Activated B cell treated with CpG ODN at 0.5 μM for 24 hours (primary cell): ENCODE measurements at regions not wholly inside any gene's neighbourhood (a gene's known extent, or its start where the extent isn't known, plus 50 kb on each side); places are given as distances from the start of the nearest gene placed in this dataset.

Experiments
- ATAC-seq: fragments of 200-7000 bp; cut with Tn5 transposase; one replicate; pipeline ENCODE4 v1.10.0; 2021; ENCODE audit warnings: low read depth, mild to moderate bottlenecking, moderate library complexity
- CTCF ChIA-PET: fragments of 350-600 bp; sonication (Branson Sonifier 250); formaldehyde crosslinking; loops from one replicate; lab custom pipeline; 2021; ENCODE audit warnings: antibody characterized with exemption; lab: Charles Lee
- POLR2A ChIA-PET: fragments of 350-600 bp; sonication (Branson Sonifier 250); formaldehyde crosslinking; loops from one replicate; lab custom pipeline; 2021; ENCODE audit warnings: antibody characterized with exemption; lab: Charles Lee
- DNase-seq: peaks from one replicate; pipeline ENCODE4 v3.0.0; 2022
- H3K27ac Mint-ChIP-seq: one replicate; pipeline ENCODE4 v1.8.0; 2020; ENCODE audit warnings: mixed read lengths
- H3K27me3 Mint-ChIP-seq: one replicate; pipeline ENCODE4 v1.8.0; 2021; ENCODE audit warnings: mixed read lengths
- H3K36me3 Mint-ChIP-seq: one replicate; pipeline ENCODE4 v1.8.0; 2021; ENCODE audit warnings: low read depth, mixed read lengths
- H3K4me1 Mint-ChIP-seq: one replicate; pipeline ENCODE4 v1.8.0; 2021; ENCODE audit warnings: mixed read lengths
- H3K4me3 Mint-ChIP-seq: one replicate; pipeline ENCODE4 v1.8.0; 2020; ENCODE audit warnings: mild to moderate bottlenecking, mixed read lengths
- H3K9me3 Mint-ChIP-seq: one replicate; pipeline ENCODE4 v1.8.0; 2020; ENCODE audit warnings: mixed read lengths
- intact Hi-C: fragments of 100-400 bp; cut with micrococcal nuclease; formaldehyde crosslinking; loops from one replicate; pipeline ENCODE4 v1.15.1; 2024
- TF ChIP-seq, protein P1 (sequence below): fragments of 200-600 bp; IDR thresholded peaks from one replicate; pipeline ENCODE4 v1.8.0; 2022; ENCODE audit warnings: antibody characterized with exemption, mild to moderate bottlenecking

DNA sequence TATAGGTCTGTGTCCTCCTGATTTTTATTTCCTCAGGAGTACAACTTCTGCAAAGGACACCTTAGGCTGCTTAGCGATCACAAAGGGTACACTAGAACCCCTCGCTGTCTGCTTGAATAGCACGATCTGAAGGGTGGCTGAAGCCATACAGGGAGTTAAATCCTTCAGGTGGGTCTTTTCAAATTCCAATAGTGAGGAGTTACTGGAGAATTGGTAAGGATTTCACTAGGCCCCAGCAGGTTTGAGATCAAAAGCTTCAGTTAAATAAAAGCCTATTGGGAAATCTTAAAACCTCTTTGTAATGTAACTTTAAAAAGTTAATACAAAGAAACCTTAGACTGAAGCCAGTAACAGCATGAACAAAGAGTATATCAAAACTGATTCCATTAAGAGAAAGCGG is 613.1 kb downstream of the ZEB2 start:
- DNase-seq (no peak), ATAC-seq (no peak)
- Mint-ChIP-seq H3K27ac (no peak overlapping the region), H3K4me1 (no peaks in the 10 kb centered on the region), H3K4me3 (no peak overlapping the region), H3K27me3 (no peaks in the 10 kb centered on the region), H3K36me3 (no peaks in the 10 kb centered on the region), H3K9me3 (no peaks in the 10 kb centered on the region)
- ChIA-PET CTCF (no interaction called here), POLR2A (no interaction called here)
- intact Hi-C loops: no loop called here
- TF ChIP-seq, protein P1, sequence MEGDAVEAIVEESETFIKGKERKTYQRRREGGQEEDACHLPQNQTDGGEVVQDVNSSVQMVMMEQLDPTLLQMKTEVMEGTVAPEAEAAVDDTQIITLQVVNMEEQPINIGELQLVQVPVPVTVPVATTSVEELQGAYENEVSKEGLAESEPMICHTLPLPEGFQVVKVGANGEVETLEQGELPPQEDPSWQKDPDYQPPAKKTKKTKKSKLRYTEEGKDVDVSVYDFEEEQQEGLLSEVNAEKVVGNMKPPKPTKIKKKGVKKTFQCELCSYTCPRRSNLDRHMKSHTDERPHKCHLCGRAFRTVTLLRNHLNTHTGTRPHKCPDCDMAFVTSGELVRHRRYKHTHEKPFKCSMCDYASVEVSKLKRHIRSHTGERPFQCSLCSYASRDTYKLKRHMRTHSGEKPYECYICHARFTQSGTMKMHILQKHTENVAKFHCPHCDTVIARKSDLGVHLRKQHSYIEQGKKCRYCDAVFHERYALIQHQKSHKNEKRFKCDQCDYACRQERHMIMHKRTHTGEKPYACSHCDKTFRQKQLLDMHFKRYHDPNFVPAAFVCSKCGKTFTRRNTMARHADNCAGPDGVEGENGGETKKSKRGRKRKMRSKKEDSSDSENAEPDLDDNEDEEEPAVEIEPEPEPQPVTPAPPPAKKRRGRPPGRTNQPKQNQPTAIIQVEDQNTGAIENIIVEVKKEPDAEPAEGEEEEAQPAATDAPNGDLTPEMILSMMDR: no peak

DNA sequence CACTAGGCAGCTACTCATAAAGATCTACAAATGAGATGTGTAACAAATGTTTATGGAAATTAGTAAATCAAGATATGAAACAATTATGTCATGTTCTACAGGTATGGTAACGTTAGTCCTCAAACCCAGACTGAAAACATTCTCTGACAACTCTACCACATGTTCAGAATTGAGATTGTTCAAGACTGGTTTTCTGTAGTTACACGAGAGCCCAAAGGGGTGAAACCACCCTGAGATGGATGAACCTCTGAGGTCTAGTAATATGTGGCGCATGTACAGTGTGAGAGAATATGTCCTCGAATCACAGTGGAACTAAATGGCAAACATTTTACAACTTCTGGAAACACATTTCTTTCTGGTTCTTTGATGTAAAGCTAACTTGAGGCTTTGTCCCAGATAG is 614.3 kb downstream of the ZEB2 start:
- no peak overlapping the region for H3K27ac Mint-ChIP-seq
- H3K27me3 Mint-ChIP-seq: no peaks in the 10 kb centered on the region
- POLR2A ChIA-PET: no interaction called here
- no peaks in the 10 kb centered on the region for H3K4me1 Mint-ChIP-seq
- no peak overlapping the region for H3K4me3 Mint-ChIP-seq
- TF ChIP-seq, protein P1: no peak
- H3K9me3 Mint-ChIP-seq: no peaks in the 10 kb centered on the region
- CTCF ChIA-PET: no interaction called here
- intact Hi-C loops: no loop called here
- H3K36me3 Mint-ChIP-seq: no peaks in the 10 kb centered on the region
- no peak for ATAC-seq
- DNase-seq: no peak

DNA sequence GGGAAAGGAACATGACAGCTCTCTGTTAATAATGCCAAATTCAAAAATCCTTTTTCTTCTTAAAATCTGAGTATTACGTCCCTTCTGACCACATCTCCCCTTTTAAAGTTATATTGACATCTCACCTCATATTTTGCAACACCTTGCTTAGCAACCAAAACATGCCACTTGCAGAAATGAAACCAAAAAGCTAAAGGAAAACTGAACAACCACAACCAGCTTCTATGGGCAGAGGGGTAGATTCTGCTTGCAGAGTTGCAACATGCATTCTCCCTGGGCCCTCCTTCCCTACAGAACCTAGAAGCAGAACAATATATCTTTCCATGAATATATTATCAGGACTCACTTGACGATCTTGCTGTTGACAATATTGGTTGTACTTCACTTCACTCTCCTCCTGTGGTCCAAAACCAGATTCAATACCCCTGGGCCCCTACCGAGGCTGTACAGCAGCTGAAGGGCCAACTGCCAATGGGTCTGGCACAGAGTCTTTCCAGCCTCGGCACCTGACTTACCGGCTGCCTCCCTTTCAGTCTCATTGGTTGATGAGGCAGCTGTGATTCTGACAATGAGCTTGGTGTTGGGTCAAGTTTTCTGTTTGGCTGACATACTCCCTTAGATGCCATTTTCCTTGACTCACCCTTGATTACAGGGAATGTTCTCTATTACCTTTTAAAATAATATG is 616.6 kb downstream of the ZEB2 start:
- Mint-ChIP-seq H3K4me3 (no peak overlapping the region), H3K36me3 (no peaks in the 10 kb centered on the region), H3K27me3 (no peaks in the 10 kb centered on the region), H3K4me1 (no peaks in the 10 kb centered on the region), H3K9me3 (no peaks in the 10 kb centered on the region), H3K27ac (no peak overlapping the region)
- intact Hi-C loops: no loop called here
- ATAC-seq (no peak), DNase-seq (no peak)
- CTCF ChIA-PET: no interaction called here
- POLR2A ChIA-PET: no interaction called here
- TF ChIP-seq, protein P1: no peak

DNA sequence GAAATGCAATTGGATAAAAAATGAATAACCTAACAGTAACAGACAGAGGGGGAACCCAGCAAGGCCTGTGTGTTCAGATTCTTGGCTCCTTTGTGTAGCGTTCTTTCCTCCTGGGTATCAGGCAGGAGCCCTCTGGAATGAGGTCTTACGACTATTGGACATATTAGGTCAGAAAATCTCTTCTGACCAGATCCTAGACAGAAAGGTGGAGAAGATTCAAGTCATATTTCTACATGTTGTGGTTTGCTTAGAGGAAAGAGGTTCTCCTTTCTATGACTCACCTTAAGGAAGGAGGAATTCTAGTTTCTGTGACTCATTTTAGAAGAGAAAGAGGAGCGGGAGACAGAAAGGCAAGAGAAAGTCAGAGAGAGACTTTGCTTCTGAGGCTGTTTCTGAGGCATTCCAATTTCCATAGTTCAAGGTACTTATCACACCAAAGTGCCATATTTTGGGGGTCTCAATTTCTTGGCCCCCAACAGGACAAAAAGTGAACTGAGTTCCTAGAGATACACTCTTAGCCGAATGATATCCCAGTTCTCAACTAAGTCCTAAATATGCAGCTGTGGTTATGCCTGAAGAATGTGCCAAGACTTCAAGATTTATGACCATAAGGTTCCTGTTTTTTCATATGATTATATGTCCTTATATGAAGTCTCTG is 618.6 kb downstream of the ZEB2 start:
- DNase-seq: no peak
- ChIA-PET POLR2A (no interaction called here), CTCF (no interaction called here)
- Mint-ChIP-seq H3K4me3 (no peak overlapping the region), H3K27ac (no peak overlapping the region), H3K4me1 (no peaks in the 10 kb centered on the region), H3K27me3 (peaks cover 5% of the 10 kb centered on the region), H3K9me3 (no peaks in the 10 kb centered on the region), H3K36me3 (no peaks in the 10 kb centered on the region)
- intact Hi-C loops: no loop called here
- TF ChIP-seq, protein P1: no peak
- ATAC-seq: no peak

- H3K27me3 Mint-ChIP-seq: peaks cover 5% of the 10 kb centered on the region
- H3K36me3 Mint-ChIP-seq: no peaks in the 10 kb centered on the region
- DNase-seq (no peak), ATAC-seq (no peak)
- TF ChIP-seq, protein P1: no peak
- intact Hi-C loops: no loop called here
- H3K4me1 Mint-ChIP-seq: no peaks in the 10 kb centered on the region
- ChIA-PET POLR2A (no interaction called here), CTCF (no interaction called here)
- H3K4me3 Mint-ChIP-seq: no peak overlapping the region
- H3K27ac Mint-ChIP-seq: no peak overlapping the region
- no peaks in the 10 kb centered on the region for H3K9me3 Mint-ChIP-seq
Measured at GRCh38 chr2:143899987-143900386, 619.9 kb downstream of the ZEB2 start.
